Tibial artery (tissue), 4 donors: ENCODE measurements at regions not wholly inside any gene's neighbourhood (a gene's known extent, or its start where the extent isn't known, plus 50 kb on each side); places are given as distances from the start of the nearest gene placed in this dataset.

ENCODE experiments used
- DNase-seq, 2 donors: peaks; one replicate each; pipeline ENCODE4 v3.0.0-alpha.2; 2019
- H3K27ac ChIP-seq, 2 donors: fragments of 200-600 bp; sonication (generic) in 1 of 2; 1 replicate in 1 of 2; 2 replicates in 1 of 2; pipeline ENCODE4 v1.5.1; 2018 to 2019; ENCODE audit warnings: mild to moderate bottlenecking in 1 of 2
- H3K27me3 ChIP-seq, 2 donors: fragments of 200-600 bp; sonication (generic) in 1 of 2; one replicate each; pipeline versions ENCODE4 v1.5.1 to v1.6.0; 2016 to 2019
- H3K36me3 ChIP-seq, 3 donors: fragments of 200-600 bp; sonication (generic) in 2 of 3; one replicate each; pipeline ENCODE4 v1.5.1; 2016 to 2019; ENCODE audit warnings: mild to moderate bottlenecking in 2 of 3
- H3K4me1 ChIP-seq, 4 donors: fragments of 200-600 bp; sonication (generic) in 2 of 4; 1 replicate in 3 of 4; 2 replicates in 1 of 4; pipeline ENCODE4 v1.5.1; 2016 to 2019
- H3K4me3 ChIP-seq, 2 donors: fragments of 200-600 bp; sonication (generic) in 1 of 2; 1 replicate in 1 of 2; 2 replicates in 1 of 2; pipeline ENCODE4 v1.5.1; 2018 to 2019; ENCODE audit warnings: mild to moderate bottlenecking in 2 of 2
- H3K9me3 ChIP-seq, 3 donors: fragments of 200-600 bp; sonication (generic) in 1 of 3; one replicate each; pipeline ENCODE4 v1.5.1; 2016 to 2019
- CTCF ChIP-seq, 2 experiments: fragments of 200-600 bp in 1 of 2; fragments of 450-650 bp in 1 of 2; IDR thresholded peaks; one replicate each; pipeline ENCODE4 v1.5.1; 2017 to 2019; ENCODE audit warnings: antibody characterized with exemption in 2 of 2, mild to moderate bottlenecking in 1 of 2, moderate library complexity in 1 of 2
- intact Hi-C: fragments of 100-400 bp; cut with DNase I; formaldehyde crosslinking; loops from one replicate; pipeline ENCODE4 v1.15.0; 2023; ENCODE audit warnings: low total_unique reads

GRCh38 chr13:107275312-107275711 lies 707.4 kb upstream of the ARGLU1 start:
- Histone ChIP-seq H3K36me3 (no peaks in the 10 kb centered on the region), H3K4me3 (no peak overlapping the region), H3K4me1 (no peaks in the 10 kb centered on the region), H3K27ac (no peak overlapping the region), H3K9me3 (no peaks in the 10 kb centered on the region), H3K27me3 (no peaks in the 10 kb centered on the region)
- TF ChIP-seq CTCF (IDR thresholded peaks at IDR 0.05): no peak
- intact Hi-C loops: no loop called here
- DNase-seq: no peak

- no peak for DNase-seq
- no peaks in the 10 kb centered on the region for H3K27me3 ChIP-seq
- no peak overlapping the region for H3K27ac ChIP-seq
Observed at GRCh38 chr13:107271227-107271626, 703.3 kb upstream of the ARGLU1 start.

GRCh38 chr13:107266657-107267056 lies 698.7 kb upstream of the ARGLU1 start:
- intact Hi-C loops: no loop called here
- no peak for DNase-seq
- Histone ChIP-seq H3K4me1 (no peaks in the 10 kb centered on the region), H3K4me3 (no peak overlapping the region), H3K27ac (no peak overlapping the region), H3K27me3 (no peaks in the 10 kb centered on the region), H3K36me3 (no peaks in the 10 kb centered on the region), H3K9me3 (no peaks in the 10 kb centered on the region)
- TF ChIP-seq CTCF (IDR thresholded peaks at IDR 0.05): no peak

More at GRCh38 chr13:107271227-107271626, 703.3 kb upstream of the ARGLU1 start:
- intact Hi-C loops: no loop called here
- H3K9me3 ChIP-seq: no peaks in the 10 kb centered on the region
- no peaks in the 10 kb centered on the region for H3K4me1 ChIP-seq
- H3K36me3 ChIP-seq: no peaks in the 10 kb centered on the region
- no peak for TF ChIP-seq CTCF (IDR thresholded peaks at IDR 0.05)
- no peak overlapping the region for H3K4me3 ChIP-seq

- DNase-seq: no peak
- TF ChIP-seq CTCF (IDR thresholded peaks at IDR 0.05): no peak
- intact Hi-C loops: no loop called here
- Histone ChIP-seq H3K27me3 (no peaks in the 10 kb centered on the region), H3K4me3 (no peak overlapping the region), H3K9me3 (no peaks in the 10 kb centered on the region), H3K4me1 (no peaks in the 10 kb centered on the region), H3K36me3 (no peaks in the 10 kb centered on the region), H3K27ac (no peak overlapping the region)
Observed at GRCh38 chr13:107258599-107259187, 690.8 kb upstream of the ARGLU1 start.

GRCh38 chr13:107254392-107254791 lies 686.5 kb upstream of the ARGLU1 start:
- Histone ChIP-seq H3K36me3 (no peaks in the 10 kb centered on the region), H3K4me3 (no peak overlapping the region), H3K27ac (no peak overlapping the region), H3K9me3 (no peaks in the 10 kb centered on the region), H3K4me1 (no peaks in the 10 kb centered on the region), H3K27me3 (no peaks in the 10 kb centered on the region)
- no peak for TF ChIP-seq CTCF (IDR thresholded peaks at IDR 0.05)
- DNase-seq: no peak
- intact Hi-C loops: no loop called here

GRCh38 chr13:107252428-107252827 lies 684.5 kb upstream of the ARGLU1 start:
- no peak overlapping the region for H3K27ac ChIP-seq
- intact Hi-C loops: no loop called here
- H3K4me3 ChIP-seq: no peak overlapping the region
- TF ChIP-seq CTCF (IDR thresholded peaks at IDR 0.05): no peak
- H3K9me3 ChIP-seq: no peaks in the 10 kb centered on the region
- H3K36me3 ChIP-seq: no peaks in the 10 kb centered on the region
- H3K27me3 ChIP-seq: no peaks in the 10 kb centered on the region
- DNase-seq: no peak
- H3K4me1 ChIP-seq: no peaks in the 10 kb centered on the region
